Natural killer cell (primary cell): ENCODE measurements at regions not wholly inside any gene's neighbourhood (a gene's known extent, or its start where the extent isn't known, plus 50 kb on each side); places are given as distances from the start of the nearest gene placed in this dataset.

ENCODE experiments used
- ATAC-seq, 3 donors: fragments of 150-1000 bp in 2 of 3; fragments of 200-7000 bp in 1 of 3; cut with Tn5 transposase; 1 replicate in 1 of 3; 2 replicates in 2 of 3; pipeline ENCODE4 v1.10.0; 2021; ENCODE audit warnings: mild to moderate bottlenecking in 2 of 3, moderate library complexity in 2 of 3
- DNase-seq, 2 donors: peaks; one replicate each; pipeline versions ENCODE4 v3.0.0 to v3.0.0-alpha.2; 2013 to 2021; ENCODE audit warnings: mixed read lengths in 1 of 2
- H3K27ac ChIP-seq: one replicate; pipeline ENCODE4 v1.5.1; 2013; ENCODE audit warnings: mild to moderate bottlenecking, low read length
- H3K27me3 ChIP-seq: one replicate; pipeline ENCODE4 v1.6.1; 2013; ENCODE audit warnings: low read length; ENCODE audit not compliant: control insufficient read depth, insufficient read depth
- H3K36me3 ChIP-seq: one replicate; pipeline ENCODE4 v1.6.1; 2013; ENCODE audit warnings: low read length; ENCODE audit not compliant: control insufficient read depth, insufficient read depth
- H3K4me1 ChIP-seq: one replicate; pipeline ENCODE4 v1.6.1; 2013; ENCODE audit warnings: low read length; ENCODE audit not compliant: control insufficient read depth, insufficient read depth
- H3K4me3 ChIP-seq: one replicate; pipeline ENCODE4 v1.5.1; 2013; ENCODE audit warnings: low read length
- H3K9me3 ChIP-seq: one replicate; pipeline ENCODE4 v1.6.1; 2013; ENCODE audit warnings: low read length; ENCODE audit not compliant: control insufficient read depth, insufficient read depth
- H3K27ac Mint-ChIP-seq, 2 donors: one replicate each; pipeline ENCODE4 v1.8.0; 2022; ENCODE audit warnings: mild to moderate bottlenecking in 2 of 2, mixed read lengths in 2 of 2, moderate library complexity in 1 of 2
- H3K27me3 Mint-ChIP-seq, 2 donors: one replicate each; pipeline ENCODE4 v1.8.0; 2022; ENCODE audit warnings: low read depth in 2 of 2, mixed read lengths in 2 of 2
- H3K36me3 Mint-ChIP-seq: one replicate; pipeline ENCODE4 v1.8.0; 2022; ENCODE audit warnings: mixed read lengths
- H3K4me1 Mint-ChIP-seq, 2 donors: one replicate each; pipeline ENCODE4 v1.8.0; 2022; ENCODE audit warnings: mixed read lengths in 2 of 2
- H3K4me3 Mint-ChIP-seq: one replicate; pipeline ENCODE4 v1.8.0; 2022; ENCODE audit warnings: mild to moderate bottlenecking, moderate library complexity, mixed read lengths
- H3K9me3 Mint-ChIP-seq, 2 donors: one replicate each; pipeline ENCODE4 v1.8.0; 2022; ENCODE audit warnings: mixed read lengths in 2 of 2
- CTCF ChIP-seq: fragments of 200-600 bp; IDR thresholded peaks from one replicate; pipeline ENCODE4 v1.8.0; 2022; ENCODE audit warnings: antibody characterized with exemption
- WGBS: methylation state at CpG from one replicate; pipeline ENCODE4 v1.1.7; 2013; ENCODE audit warnings: missing lambda C conversion rate; ENCODE audit not compliant: insufficient coverage; 5-methylcytosine and 5-hydroxymethylcytosine counted together
- intact Hi-C: fragments of 100-400 bp; cut with micrococcal nuclease; formaldehyde crosslinking; loops from one replicate; pipeline ENCODE4 v1.14.2; 2022

- Mint-ChIP-seq H3K27ac (no peak overlapping the region), H3K27me3 (peaks cover 0 to 5% of the 10 kb centered on the region in 2 donors), H3K4me1 (no peaks in the 10 kb centered on the region), H3K9me3 (no peaks in the 10 kb centered on the region), H3K4me3 (no peak overlapping the region), H3K36me3 (no peaks in the 10 kb centered on the region)
- ATAC-seq (no peak), DNase-seq (no peak)
- H3K36me3 ChIP-seq = no peaks in the 10 kb centered on the region
- H3K27ac ChIP-seq = no peak overlapping the region
- H3K27me3 ChIP-seq = no peaks in the 10 kb centered on the region
- no peaks in the 10 kb centered on the region for H3K9me3 ChIP-seq
- intact Hi-C loops = no loop called here
- TF ChIP-seq CTCF = no peak
- H3K4me1 ChIP-seq = no peaks in the 10 kb centered on the region
- WGBS = 96% methylated on average over 10 of the region's 10 CpGs
- H3K4me3 ChIP-seq = no peak overlapping the region
Measured at GRCh38 chr6:131382631-131383030, 190.4 kb upstream of the ARG1 start.

GRCh38 chr6:131383421-131384411, 189.3 kb upstream of the ARG1 start:
- WGBS = 99% methylated on average over 6 of the region's 6 CpGs
- no peaks in the 10 kb centered on the region for H3K9me3 ChIP-seq
- no peak overlapping the region for H3K27ac Mint-ChIP-seq
- no peaks in the 10 kb centered on the region for H3K36me3 Mint-ChIP-seq
- no peaks in the 10 kb centered on the region for H3K4me1 Mint-ChIP-seq
- H3K4me3 ChIP-seq = no peak overlapping the region
- H3K4me1 ChIP-seq = no peaks in the 10 kb centered on the region
- peaks cover 3 to 8% of the 10 kb centered on the region in 2 donors for H3K27me3 Mint-ChIP-seq
- no peaks in the 10 kb centered on the region for H3K27me3 ChIP-seq
- intact Hi-C loops = no loop called here
- no peak overlapping the region for H3K27ac ChIP-seq
- no peak for ATAC-seq
- H3K4me3 Mint-ChIP-seq = no peak overlapping the region
- DNase-seq = no peak
- H3K9me3 Mint-ChIP-seq = no peaks in the 10 kb centered on the region
- no peaks in the 10 kb centered on the region for H3K36me3 ChIP-seq
- no peak for TF ChIP-seq CTCF

GRCh38 chr6:131387562-131388447, 185.2 kb upstream of the ARG1 start:
- TF ChIP-seq CTCF = no peak
- no peak for ATAC-seq
- Histone ChIP-seq H3K4me3 (no peak overlapping the region), H3K4me1 (no peaks in the 10 kb centered on the region), H3K36me3 (no peaks in the 10 kb centered on the region), H3K27me3 (no peaks in the 10 kb centered on the region), H3K9me3 (no peaks in the 10 kb centered on the region), H3K27ac (no peak overlapping the region)
- WGBS = 82% methylated on average over 5 of the region's 5 CpGs
- Mint-ChIP-seq H3K9me3 (no peaks in the 10 kb centered on the region), H3K36me3 (no peaks in the 10 kb centered on the region), H3K27ac (no peak overlapping the region), H3K4me3 (no peak overlapping the region), H3K4me1 (no peaks in the 10 kb centered on the region), H3K27me3 (peaks cover 16 to 22% of the 10 kb centered on the region in 2 donors)
- DNase-seq = no peak
- intact Hi-C loops = no loop called here
